ENCODE measurements at regions not wholly inside any gene's neighbourhood (a gene's known extent, or its start where the extent isn't known, plus 50 kb on each side); places are given as distances from the start of the nearest gene placed in this dataset.

- Histone ChIP-seq H3K27ac (ENCODE audit: low read depth, low read length, severe bottlenecking) (no peak overlapping the region), H3K9me3 (ENCODE audit: control insufficient read depth, low read length) (no peaks in the 10 kb centered on the region), H3K4me3 (ENCODE audit: extremely low read depth, insufficient read depth, low read length, poor library complexity, severe bottlenecking) (no peak overlapping the region), H3K4me1 (ENCODE audit: control insufficient read depth, insufficient read depth, low read length, poor library complexity, severe bottlenecking) (peaks cover 2% of the 10 kb centered on the region), H3K36me3 (ENCODE audit: control insufficient read depth, insufficient read depth, low read length) (no peaks in the 10 kb centered on the region)
- WGBS, 2 experiments (ENCODE audit: insufficient coverage in 2 of 2), result 75 to 91% methylated on average over 1 of the region's 1 CpG
Observed at GRCh38 chr5:57335092-57335660, 147.4 kb downstream of the ACTBL2 start.

DNA sequence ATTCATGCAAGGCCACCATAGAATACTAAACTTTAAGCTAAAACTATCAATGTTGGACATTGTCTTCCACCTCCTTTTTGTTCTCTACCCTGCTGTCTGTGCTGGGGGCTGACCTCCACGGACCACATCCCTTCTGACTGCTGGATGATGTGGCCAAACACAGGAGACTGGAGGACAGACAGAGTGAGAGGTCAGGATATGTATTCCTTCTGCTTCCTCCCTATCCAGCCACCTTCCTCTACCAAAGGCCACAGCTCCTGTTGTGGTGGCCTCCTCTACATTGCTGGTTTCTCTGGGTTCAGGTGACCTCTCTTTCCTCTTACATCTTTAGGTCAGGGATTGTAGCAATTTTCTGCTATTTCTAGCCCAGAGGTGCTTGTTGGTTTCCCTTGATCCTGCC, 148.1 kb downstream of the ACTBL2 start:
- Histone ChIP-seq H3K4me3 (ENCODE audit: extremely low read depth, insufficient read depth, low read length, poor library complexity, severe bottlenecking) (no peak overlapping the region), H3K36me3 (ENCODE audit: control insufficient read depth, insufficient read depth, low read length) (no peaks in the 10 kb centered on the region), H3K9me3 (ENCODE audit: control insufficient read depth, low read length) (no peaks in the 10 kb centered on the region), H3K27ac (ENCODE audit: low read depth, low read length, severe bottlenecking) (no peak overlapping the region), H3K4me1 (ENCODE audit: control insufficient read depth, insufficient read depth, low read length, poor library complexity, severe bottlenecking) (peaks cover 2% of the 10 kb centered on the region)
- WGBS, 2 experiments (ENCODE audit: insufficient coverage in 2 of 2), result no CpG with 5 or more reads among the region's 1 CpG

GRCh38 chr5:57332361-57332760, 150.2 kb downstream of the ACTBL2 start:
- Histone ChIP-seq H3K4me1 (ENCODE audit: control insufficient read depth, insufficient read depth, low read length, poor library complexity, severe bottlenecking) (peaks cover 5% of the 10 kb centered on the region), H3K36me3 (ENCODE audit: control insufficient read depth, insufficient read depth, low read length) (no peaks in the 10 kb centered on the region), H3K27ac (ENCODE audit: low read depth, low read length, severe bottlenecking) (no peak overlapping the region), H3K4me3 (ENCODE audit: extremely low read depth, insufficient read depth, low read length, poor library complexity, severe bottlenecking) (no peak overlapping the region), H3K9me3 (ENCODE audit: control insufficient read depth, low read length) (no peaks in the 10 kb centered on the region)
- 76 to 81% methylated on average over 2 to 3 of the region's 4 CpGs for WGBS, 2 experiments (ENCODE audit: insufficient coverage in 2 of 2)

DNA sequence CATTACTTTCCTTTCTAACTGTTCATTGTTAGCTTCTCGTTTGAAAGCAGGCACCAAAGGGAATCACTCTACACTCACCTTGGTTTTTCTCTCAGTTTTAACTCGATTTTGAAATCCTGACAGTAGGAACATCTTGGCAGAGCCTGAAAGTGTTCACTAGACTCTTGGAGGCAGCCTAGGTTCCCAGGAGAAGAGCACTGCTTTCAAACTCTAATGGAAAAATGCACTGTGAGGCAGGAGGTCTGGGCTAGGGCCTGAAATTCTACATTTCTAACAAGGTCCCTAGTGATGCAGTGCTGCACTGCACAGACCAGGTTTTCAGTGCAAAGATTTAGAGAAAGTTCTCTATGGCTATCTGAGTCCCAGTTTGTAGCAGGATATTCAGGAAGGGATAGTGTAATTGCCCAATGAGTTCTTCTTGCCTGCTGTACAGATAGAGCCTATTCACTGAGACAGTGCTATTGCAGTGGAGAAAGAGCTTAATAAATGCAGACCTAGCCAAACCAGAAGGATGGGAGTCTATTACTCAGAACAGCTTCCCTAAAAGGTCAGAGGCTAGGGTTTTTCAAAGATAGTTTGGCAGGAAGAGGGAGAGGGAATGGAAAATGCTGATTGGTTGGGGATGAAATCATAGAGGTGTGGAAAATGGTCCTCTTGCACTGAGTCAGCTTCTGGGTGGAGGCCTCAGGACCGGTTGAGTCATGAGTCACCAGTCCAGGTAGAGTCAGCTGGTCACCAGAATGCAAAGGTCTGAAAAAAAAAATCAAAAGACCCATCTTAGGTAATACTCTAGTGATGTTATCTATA, 153.9 kb downstream of the GPBP1 start:
- peaks cover 3% of the 10 kb centered on the region for H3K9me3 ChIP-seq (ENCODE audit: control insufficient read depth, low read length)
- H3K27ac ChIP-seq (ENCODE audit: low read depth, low read length, severe bottlenecking), result no peak overlapping the region
- H3K36me3 ChIP-seq (ENCODE audit: control insufficient read depth, insufficient read depth, low read length), result no peaks in the 10 kb centered on the region
- peaks cover 6% of the 10 kb centered on the region for H3K4me1 ChIP-seq (ENCODE audit: control insufficient read depth, insufficient read depth, low read length, poor library complexity, severe bottlenecking)
- 69 to 74% methylated on average over 3 of the region's 3 CpGs for WGBS, 2 experiments (ENCODE audit: insufficient coverage in 2 of 2)
- no peak overlapping the region for H3K4me3 ChIP-seq (ENCODE audit: extremely low read depth, insufficient read depth, low read length, poor library complexity, severe bottlenecking)

- H3K4me3 ChIP-seq (ENCODE audit: extremely low read depth, insufficient read depth, low read length, poor library complexity, severe bottlenecking), result no peak overlapping the region
- H3K27ac ChIP-seq (ENCODE audit: low read depth, low read length, severe bottlenecking), result no peak overlapping the region
- peaks cover 3% of the 10 kb centered on the region for H3K9me3 ChIP-seq (ENCODE audit: control insufficient read depth, low read length)
- no peaks in the 10 kb centered on the region for H3K36me3 ChIP-seq (ENCODE audit: control insufficient read depth, insufficient read depth, low read length)
- WGBS, 2 experiments (ENCODE audit: insufficient coverage in 2 of 2), result no CpG with 5 or more reads among the region's 4 CpGs
- H3K4me1 ChIP-seq (ENCODE audit: control insufficient read depth, insufficient read depth, low read length, poor library complexity, severe bottlenecking), result peaks cover 6% of the 10 kb centered on the region
Observed at GRCh38 chr5:57325678-57326397, 152.0 kb downstream of the GPBP1 start.

GRCh38 chr5:57324861-57325260, 151.0 kb downstream of the GPBP1 start:
- WGBS, 2 experiments (ENCODE audit: insufficient coverage in 2 of 2), result 73% methylated on average over 2 of the region's 4 CpGs; no CpG with 5 or more reads in 1 of the 2 experiments
- no peak overlapping the region for H3K27ac ChIP-seq (ENCODE audit: low read depth, low read length, severe bottlenecking)
- no peaks in the 10 kb centered on the region for H3K36me3 ChIP-seq (ENCODE audit: control insufficient read depth, insufficient read depth, low read length)
- peaks cover 6% of the 10 kb centered on the region for H3K4me1 ChIP-seq (ENCODE audit: control insufficient read depth, insufficient read depth, low read length, poor library complexity, severe bottlenecking)
- H3K9me3 ChIP-seq (ENCODE audit: control insufficient read depth, low read length), result peaks cover 3% of the 10 kb centered on the region
- H3K4me3 ChIP-seq (ENCODE audit: extremely low read depth, insufficient read depth, low read length, poor library complexity, severe bottlenecking), result no peak overlapping the region

GRCh38 chr5:57324181-57324580, 150.3 kb downstream of the GPBP1 start:
- H3K36me3 ChIP-seq (ENCODE audit: control insufficient read depth, insufficient read depth, low read length), result no peaks in the 10 kb centered on the region
- H3K9me3 ChIP-seq (ENCODE audit: control insufficient read depth, low read length), result peaks cover 3% of the 10 kb centered on the region
- H3K4me1 ChIP-seq (ENCODE audit: control insufficient read depth, insufficient read depth, low read length, poor library complexity, severe bottlenecking), result peaks cover 6% of the 10 kb centered on the region
- no peak overlapping the region for H3K4me3 ChIP-seq (ENCODE audit: extremely low read depth, insufficient read depth, low read length, poor library complexity, severe bottlenecking)
- 92 to 100% methylated on average over 1 to 2 of the region's 4 CpGs for WGBS, 2 experiments (ENCODE audit: insufficient coverage in 2 of 2)
- peak overlapping the region; percentile 41 for H3K27ac ChIP-seq (ENCODE audit: low read depth, low read length, severe bottlenecking)

- peaks cover 3% of the 10 kb centered on the region for H3K9me3 ChIP-seq (ENCODE audit: control insufficient read depth, low read length)
- no peak overlapping the region for H3K4me3 ChIP-seq (ENCODE audit: extremely low read depth, insufficient read depth, low read length, poor library complexity, severe bottlenecking)
- no peaks in the 10 kb centered on the region for H3K36me3 ChIP-seq (ENCODE audit: control insufficient read depth, insufficient read depth, low read length)
- H3K4me1 ChIP-seq (ENCODE audit: control insufficient read depth, insufficient read depth, low read length, poor library complexity, severe bottlenecking), result peaks cover 3% of the 10 kb centered on the region
- H3K27ac ChIP-seq (ENCODE audit: low read depth, low read length, severe bottlenecking), result no peak overlapping the region
- WGBS, 2 experiments (ENCODE audit: insufficient coverage in 2 of 2), result 77 to 92% methylated on average over 2 of the region's 6 CpGs
Observed at GRCh38 chr5:57320582-57320981, 146.7 kb downstream of the GPBP1 start.

- WGBS, 2 experiments (ENCODE audit: insufficient coverage in 2 of 2), result 100% methylated on average over 2 of the region's 4 CpGs; no CpG with 5 or more reads in 1 of the 2 experiments
Observed at GRCh38 chr5:57319628-57320027, 145.8 kb downstream of the GPBP1 start.

GRCh38 chr5:57318251-57318650, 144.4 kb downstream of the GPBP1 start:
- Histone ChIP-seq H3K27ac (ENCODE audit: low read depth, low read length, severe bottlenecking) (peak overlapping the region; percentile 91), H3K36me3 (ENCODE audit: control insufficient read depth, insufficient read depth, low read length) (no peaks in the 10 kb centered on the region), H3K4me1 (ENCODE audit: control insufficient read depth, insufficient read depth, low read length, poor library complexity, severe bottlenecking) (no peaks in the 10 kb centered on the region), H3K9me3 (ENCODE audit: control insufficient read depth, low read length) (no peaks in the 10 kb centered on the region), H3K4me3 (ENCODE audit: extremely low read depth, insufficient read depth, low read length, poor library complexity, severe bottlenecking) (no peak overlapping the region)
- WGBS, 2 experiments (ENCODE audit: insufficient coverage in 2 of 2), result 94 to 95% methylated on average over 2 of the region's 5 CpGs

More at GRCh38 chr5:57319628-57320027, 145.8 kb downstream of the GPBP1 start:
- H3K4me3 ChIP-seq (ENCODE audit: extremely low read depth, insufficient read depth, low read length, poor library complexity, severe bottlenecking), result no peak overlapping the region
- H3K9me3 ChIP-seq (ENCODE audit: control insufficient read depth, low read length), result peaks cover 3% of the 10 kb centered on the region
- H3K27ac ChIP-seq (ENCODE audit: low read depth, low read length, severe bottlenecking), result no peak overlapping the region
- H3K36me3 ChIP-seq (ENCODE audit: control insufficient read depth, insufficient read depth, low read length), result no peaks in the 10 kb centered on the region
- peaks cover 3% of the 10 kb centered on the region for H3K4me1 ChIP-seq (ENCODE audit: control insufficient read depth, insufficient read depth, low read length, poor library complexity, severe bottlenecking)
